Gastrocnemius medialis (tissue), 4 donors: ENCODE measurements at regions not wholly inside any gene's neighbourhood (a gene's known extent, or its start where the extent isn't known, plus 50 kb on each side); places are given as distances from the start of the nearest gene placed in this dataset.

Experiments used
- POLR2A ChIP-seq, 2 donors: fragments of 450-650 bp; IDR thresholded peaks; one replicate each; pipeline ENCODE4 v1.6.1; 2017; ENCODE audit warnings: antibody characterized with exemption in 2 of 2, mild to moderate bottlenecking in 2 of 2, moderate library complexity in 2 of 2
- TF ChIP-seq, protein P1 (sequence below), 5 experiments: fragments of 450-650 bp in 3 of 5; fragments of 200-600 bp in 2 of 5; sonication (generic) in 2 of 5; IDR thresholded peaks in 4 of 5; conservative IDR thresholded peaks in 1 of 5; 1 replicate in 4 of 5; 2 replicates in 1 of 5; pipeline ENCODE4 v1.5.1; 2016 to 2019; ENCODE audit warnings: antibody characterized with exemption in 5 of 5, mild to moderate bottlenecking in 3 of 5, moderate library complexity in 3 of 5

DNA sequence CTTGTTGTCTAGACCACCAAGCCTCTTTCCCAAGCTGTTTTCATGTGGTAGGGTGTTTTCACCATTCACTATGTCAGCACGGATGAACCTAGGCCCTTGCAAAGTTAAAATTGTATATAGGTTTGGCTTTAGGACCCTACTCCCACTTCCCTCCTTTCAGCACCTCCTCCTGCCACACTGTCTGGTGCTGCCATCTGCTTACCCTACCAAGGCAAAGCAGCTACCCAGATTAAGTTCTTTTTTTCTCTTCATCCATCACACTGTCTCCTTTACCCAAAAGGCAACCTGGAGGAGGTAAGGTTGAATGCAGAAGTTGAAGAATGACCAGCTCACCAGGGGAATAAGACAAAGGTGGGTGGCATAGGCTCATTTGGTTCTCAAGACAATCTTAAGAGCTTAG is 184.0 kb downstream of the CDC5L start:
- TF ChIP-seq, protein P1, sequence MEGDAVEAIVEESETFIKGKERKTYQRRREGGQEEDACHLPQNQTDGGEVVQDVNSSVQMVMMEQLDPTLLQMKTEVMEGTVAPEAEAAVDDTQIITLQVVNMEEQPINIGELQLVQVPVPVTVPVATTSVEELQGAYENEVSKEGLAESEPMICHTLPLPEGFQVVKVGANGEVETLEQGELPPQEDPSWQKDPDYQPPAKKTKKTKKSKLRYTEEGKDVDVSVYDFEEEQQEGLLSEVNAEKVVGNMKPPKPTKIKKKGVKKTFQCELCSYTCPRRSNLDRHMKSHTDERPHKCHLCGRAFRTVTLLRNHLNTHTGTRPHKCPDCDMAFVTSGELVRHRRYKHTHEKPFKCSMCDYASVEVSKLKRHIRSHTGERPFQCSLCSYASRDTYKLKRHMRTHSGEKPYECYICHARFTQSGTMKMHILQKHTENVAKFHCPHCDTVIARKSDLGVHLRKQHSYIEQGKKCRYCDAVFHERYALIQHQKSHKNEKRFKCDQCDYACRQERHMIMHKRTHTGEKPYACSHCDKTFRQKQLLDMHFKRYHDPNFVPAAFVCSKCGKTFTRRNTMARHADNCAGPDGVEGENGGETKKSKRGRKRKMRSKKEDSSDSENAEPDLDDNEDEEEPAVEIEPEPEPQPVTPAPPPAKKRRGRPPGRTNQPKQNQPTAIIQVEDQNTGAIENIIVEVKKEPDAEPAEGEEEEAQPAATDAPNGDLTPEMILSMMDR (IDR thresholded peaks at IDR 0.05 in 4 of 5, conservative IDR thresholded peaks at IDR 0.05 in 1 of 5): no peak
- TF ChIP-seq POLR2A (IDR thresholded peaks at IDR 0.05): no peak
